ENCODE measurements at regions not wholly inside any gene's neighbourhood (a gene's known extent, or its start where the extent isn't known, plus 50 kb on each side); places are given as distances from the start of the nearest gene placed in this dataset.

DNA sequence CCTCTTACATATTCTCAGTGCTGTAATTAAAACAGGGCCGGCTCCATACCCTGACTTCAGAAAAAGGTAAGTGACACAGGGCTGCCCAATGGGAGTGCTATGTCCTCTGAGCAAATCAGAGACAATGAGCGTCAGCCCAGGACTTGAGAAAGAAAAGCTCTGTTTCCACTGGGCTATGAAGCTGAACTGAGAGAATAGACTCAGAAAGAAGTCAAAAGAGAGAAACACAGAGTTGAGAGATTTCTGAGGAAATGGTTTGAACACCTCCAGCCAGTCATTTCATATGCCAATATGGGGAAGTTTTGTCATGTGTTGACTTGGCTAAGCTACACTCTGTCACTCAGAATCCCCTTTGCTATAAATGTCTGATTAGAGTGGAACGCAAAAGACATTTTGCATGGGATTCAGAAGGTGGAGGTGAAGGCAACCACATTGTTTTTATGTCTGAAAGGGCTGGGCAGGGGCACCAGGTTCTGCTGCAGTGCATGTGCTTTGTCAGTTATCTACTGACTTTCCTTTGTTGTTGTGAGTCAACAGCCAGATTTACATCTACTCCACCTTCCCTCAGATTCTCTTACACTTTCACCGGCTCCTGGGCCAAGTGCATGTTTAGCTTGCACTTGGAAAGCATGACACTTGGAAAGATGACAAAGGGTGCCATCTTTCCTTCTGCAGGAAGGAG lies 313.3 kb downstream of the DUSP6 start:
- TF ChIP-seq SUZ12 (IDR thresholded peaks at IDR 0.05; ENCODE audit: extremely low read depth, insufficient read depth, insufficient read length) (no peak), YY1 (IDR thresholded peaks at IDR 0.05; ENCODE audit: insufficient read depth, insufficient read length) (no peak)
